Activated T-cell treated with anti-CD3 and anti-CD28 coated beads for 24 hours (primary cell): ENCODE measurements at regions not wholly inside any gene's neighbourhood (a gene's known extent, or its start where the extent isn't known, plus 50 kb on each side); places are given as distances from the start of the nearest gene placed in this dataset.
"Not testable (repeated sequence)": the region's sequence is repeated elsewhere in the genome, so short reads cannot be mapped to it uniquely, and the experiment has no call there.

ENCODE experiments used
- DNase-seq: peaks from one replicate; pipeline ENCODE4 v3.0.0-alpha.2; 2020; ENCODE audit warnings: low read depth

DNA sequence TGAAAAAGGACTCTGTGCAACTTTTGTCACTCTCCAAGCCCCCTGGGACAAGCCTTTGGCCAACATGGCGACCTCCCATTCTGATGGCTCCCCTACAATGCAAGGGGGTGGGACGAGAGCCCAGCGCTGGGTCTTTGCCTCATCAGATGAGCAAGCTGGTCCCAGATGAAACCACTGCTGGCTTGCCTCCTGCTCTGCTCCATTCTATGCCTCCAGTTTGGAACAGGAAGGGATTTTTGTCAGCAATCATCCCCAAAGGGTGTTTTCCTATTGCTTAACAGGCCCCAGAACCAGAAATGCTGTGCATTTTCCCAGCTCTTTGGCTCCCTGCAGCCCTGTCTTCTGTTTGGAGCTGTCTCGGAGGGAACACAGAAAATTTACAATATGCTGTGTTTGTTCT, 412.7 kb downstream of the MAFB start:
- no peak for DNase-seq

DNA sequence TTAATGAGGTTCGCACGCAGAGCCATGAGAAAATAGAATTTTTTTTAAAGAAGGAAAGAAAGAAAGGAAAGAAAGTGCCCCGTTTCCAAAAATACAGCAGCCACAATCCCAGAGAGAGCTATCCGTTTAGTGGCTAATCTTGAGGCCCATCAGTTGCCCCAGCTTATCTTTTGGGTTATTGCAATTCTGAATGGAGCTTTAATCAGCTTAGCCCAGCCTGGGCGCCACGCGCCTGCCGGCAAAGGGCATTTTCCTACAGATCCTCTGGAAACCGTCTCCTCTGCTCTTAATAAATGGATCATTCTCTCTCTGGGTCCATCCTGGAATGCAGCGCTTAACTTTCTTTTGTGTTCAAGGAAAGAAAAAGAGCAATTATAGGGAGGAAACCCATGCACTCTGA, 413.3 kb downstream of the MAFB start:
- no peak for DNase-seq

DNA sequence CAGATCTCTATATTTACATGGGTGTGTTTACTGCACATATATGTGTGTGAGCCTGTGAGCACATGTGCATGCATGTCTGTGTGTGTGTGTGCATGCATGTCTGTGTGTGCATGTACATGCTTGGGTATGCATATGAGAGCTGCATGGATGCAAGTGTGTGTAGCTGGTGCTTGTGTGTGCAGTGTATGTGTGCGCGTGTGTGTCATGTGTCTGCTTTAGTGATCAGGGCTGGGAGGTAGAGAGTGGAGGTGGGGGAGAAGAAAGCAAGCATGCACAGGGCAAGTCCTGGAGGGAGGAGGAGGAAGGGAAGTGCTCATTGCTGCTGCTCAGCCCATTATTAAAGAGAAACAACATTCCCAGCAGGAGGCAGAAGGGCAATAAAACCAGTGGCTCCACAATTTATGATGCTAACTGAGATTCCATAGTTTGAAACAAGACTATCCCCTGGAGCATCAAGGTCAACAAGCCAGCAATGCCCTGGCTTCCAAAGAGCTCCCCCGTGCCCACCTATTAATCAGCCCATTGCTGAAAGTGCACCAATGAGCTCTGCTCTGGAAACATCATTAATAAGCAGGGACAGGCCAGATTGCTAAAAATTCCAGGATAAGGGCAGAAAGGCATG, 414.0 kb downstream of the MAFB start:
- no peak for DNase-seq

DNA sequence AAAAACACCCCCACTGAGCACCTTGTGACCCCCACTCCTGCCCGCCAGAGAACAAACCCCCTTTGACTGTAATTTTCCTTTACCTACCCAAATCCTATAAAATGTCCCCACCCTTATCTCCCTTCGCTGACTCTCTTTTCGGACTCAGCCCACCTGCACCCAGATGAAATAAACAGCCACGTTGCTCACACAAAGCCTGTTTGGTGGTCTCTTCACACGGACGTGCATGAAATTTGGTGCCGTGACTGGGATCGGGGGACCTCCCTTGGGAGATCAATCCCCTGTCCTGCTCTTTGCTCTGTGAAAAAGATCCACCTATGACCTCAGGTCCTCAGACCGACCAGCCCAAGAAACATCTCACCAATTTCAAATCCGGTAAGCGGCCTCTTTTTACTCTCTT, 419.8 kb downstream of the MAFB start:
- DNase-seq = not testable (repeated sequence)

DNA sequence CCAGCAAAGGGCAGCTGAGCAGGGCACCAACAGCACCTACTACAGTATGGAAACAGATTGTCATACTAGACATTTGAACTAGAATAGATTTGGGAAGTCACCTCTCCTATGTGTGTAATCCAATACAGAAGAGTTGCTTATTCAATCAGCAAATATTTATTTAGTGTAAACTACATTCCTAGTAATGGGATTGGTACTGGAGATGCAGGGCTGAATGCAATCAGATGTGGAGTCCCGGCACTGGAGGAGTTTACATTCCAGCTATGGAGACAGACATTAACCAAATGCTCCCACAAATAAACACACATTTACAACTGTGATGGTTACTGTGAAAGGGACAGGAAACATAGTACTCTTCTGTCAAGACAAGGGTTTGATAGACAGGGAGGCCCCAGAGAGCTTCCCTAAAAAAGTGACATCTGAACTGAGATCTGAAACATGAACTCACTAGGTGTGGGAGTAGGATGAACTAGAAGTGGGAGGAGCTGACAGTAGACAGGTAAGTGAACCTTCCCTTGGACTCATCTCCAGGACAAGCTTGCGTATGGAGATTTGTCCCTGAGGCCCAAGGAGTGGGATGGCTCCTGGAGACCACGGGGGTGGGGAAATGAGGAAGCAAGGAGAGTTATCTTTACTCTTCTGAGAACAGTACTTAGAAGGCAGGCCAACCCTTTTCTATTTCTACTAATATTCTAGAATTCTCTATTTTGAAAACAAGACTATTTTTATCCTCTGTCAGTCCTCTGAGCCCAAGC, 420.5 kb downstream of the MAFB start:
- no peak for DNase-seq

DNA sequence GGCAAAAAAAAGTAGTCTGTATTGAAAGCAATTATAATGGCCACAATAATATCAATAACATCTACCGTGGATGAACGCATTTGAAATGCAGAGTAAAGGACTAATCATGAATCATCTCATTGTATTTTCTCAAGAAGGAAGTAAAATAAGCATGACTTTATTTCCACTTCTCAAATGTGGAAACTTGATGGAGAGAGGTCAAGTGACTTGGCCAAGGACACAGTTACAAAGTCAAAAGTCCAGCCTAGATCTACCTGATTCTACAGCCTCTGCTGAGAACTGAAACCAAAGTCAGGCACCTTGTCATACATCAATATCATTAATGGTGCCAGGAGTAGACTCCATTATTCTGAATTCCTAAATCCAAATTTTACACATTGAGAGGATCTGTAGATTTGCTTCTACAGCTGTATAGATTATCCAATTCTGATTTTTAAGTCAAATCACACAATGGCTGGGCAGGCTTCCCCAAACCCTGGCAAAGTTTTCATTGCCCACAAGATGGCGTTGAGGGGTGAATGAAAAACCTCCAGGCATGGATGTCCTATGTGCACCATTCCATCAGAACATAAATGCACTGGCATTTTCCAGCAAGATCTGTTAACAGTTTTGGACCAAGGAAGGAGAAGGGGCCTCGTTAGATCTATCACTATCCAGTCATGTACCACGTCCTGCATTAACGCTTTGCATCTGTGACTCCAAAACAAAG, 423.1 kb downstream of the MAFB start:
- DNase-seq = no peak

DNA sequence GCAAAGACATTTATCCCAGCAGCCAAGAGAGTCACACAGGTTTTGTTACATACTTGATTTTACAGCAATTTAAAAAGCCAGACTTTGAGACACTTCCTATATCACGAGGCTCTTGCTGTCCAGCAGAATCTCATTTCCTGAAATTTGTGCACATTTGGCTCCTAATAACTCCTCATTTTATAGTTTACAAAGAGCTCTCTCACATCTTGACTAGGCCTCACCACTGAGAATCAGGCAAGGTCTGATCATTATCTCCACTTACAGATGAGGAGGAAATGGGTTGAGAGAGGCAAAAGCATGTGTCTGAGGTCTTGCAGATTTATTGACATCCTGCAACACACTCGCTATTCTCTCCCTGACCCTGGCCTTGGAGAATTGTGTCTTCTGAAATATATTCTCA, 426.8 kb downstream of the MAFB start:
- DNase-seq = no peak

DNA sequence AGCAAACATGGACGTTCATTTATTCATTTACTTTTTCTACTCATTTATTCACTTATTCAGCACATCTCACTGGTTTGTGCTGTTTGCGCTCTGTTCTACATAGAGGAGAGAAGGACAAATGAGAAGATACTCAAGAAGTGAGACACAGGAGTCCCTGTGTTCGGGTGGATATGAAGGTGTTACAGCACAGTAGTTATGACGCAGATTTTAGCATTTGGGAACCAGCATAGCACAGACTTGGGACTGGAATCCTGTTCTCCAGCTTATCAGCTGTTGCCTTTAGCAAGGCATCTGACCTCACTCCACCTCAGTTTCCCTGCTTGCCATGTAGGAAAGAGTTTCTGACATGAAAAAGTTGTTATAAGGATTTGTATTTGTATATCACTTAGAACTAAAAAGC, 430.1 kb downstream of the MAFB start:
- no peak for DNase-seq

DNA sequence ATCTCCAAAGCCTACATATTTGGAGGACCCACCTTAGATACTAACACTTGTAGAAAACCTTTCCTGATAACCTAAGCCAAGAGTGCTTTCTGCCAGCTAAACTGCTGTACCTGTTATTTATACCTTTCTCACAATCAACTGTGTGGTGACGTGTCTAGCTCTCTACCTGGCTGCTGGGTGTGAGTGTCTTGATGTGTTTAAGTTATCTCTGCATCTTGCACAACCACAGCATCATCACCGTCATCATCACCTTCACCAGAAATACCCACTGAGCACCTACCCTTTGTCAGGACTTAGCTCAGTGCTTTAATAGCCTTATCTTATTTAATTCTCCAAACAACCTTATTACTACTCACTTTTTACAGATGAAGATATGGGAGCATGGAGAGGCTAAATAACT, 431.3 kb downstream of the MAFB start:
- no peak for DNase-seq

DNA sequence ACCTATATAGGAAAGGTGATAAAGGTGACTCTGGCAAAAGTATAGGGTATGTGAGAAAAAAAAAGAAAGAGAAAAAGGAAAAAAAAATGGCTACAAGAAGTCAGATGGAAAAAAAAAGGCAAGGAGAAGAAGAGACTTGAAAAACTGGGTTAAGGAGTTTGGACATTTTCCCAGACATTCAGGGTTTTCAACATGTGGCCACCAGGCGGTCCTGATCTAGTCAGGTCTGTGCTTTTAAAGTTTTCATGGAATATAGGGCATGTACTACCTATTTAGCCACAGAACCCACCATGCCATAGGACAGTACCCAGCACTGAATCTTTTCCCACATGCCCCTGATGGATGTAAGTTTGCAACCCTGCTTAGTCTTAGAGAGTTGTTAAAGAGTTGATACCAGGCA, 433.7 kb downstream of the MAFB start:
- DNase-seq = no peak

DNA sequence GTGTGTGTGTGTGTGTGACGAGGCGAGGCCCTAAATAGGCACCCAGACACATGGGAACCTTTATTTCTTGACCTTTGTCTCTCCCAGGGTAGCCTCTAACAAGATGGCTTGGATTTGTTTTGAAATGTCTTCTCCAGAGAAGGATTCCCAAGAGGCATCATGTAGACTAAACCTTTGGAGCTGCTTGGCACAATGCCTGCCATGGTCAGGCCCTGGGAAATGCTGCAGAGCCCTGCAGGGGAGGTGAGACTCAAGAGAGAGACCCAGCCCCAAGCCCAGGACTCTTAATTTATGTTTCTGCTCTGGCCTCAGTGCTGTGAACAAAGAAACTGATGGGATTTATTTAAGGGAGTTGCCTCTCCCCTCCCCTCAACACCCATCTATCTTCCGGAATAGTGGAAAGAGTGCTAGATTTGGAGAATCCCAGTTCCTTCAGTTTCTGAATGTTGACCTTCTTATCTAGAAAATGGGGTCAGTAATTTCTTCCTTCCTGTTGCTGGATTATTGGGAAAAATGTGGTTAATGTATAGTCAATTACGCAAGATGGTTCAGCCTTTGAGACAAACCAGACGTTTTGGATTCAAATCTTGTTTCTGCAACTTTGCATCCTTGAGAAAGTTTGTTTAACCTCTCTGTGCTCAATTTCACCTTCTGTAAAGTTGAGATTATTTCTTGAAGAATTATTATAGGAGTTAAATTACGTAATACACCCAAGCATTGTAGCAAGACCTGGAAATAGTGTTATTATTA, 434.8 kb downstream of the MAFB start:
- DNase-seq = no peak

DNA sequence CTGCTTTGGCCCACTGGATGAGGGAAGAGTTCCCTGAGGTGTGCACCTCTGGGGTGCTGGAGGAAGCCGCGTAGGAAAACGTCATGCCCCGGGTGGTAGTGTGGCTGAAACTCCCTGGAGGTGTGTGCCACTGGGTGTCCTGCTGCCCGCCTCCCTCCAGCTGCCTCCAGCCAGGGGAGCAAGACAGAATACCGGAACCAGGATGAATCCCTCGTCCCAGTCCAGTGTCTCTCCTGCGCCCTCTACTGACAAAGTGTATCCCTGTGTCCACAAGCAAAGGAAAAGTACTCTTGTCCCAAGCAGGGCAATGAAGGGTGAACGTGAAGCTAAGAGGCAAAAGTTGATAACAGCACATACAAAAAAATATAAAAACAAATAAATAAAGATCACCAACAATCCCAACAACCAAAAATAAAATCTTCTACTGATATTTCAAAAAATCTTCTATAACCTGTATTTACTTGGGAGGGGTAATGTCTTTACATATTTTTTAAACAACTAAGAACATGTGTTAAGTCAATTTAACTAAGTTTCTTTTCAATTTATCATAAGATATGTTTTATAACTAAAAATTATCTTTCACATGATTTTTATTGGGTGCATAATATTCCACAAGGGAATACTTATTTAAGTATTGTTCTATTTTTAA, 437.6 kb downstream of the MAFB start:
- no peak for DNase-seq

DNA sequence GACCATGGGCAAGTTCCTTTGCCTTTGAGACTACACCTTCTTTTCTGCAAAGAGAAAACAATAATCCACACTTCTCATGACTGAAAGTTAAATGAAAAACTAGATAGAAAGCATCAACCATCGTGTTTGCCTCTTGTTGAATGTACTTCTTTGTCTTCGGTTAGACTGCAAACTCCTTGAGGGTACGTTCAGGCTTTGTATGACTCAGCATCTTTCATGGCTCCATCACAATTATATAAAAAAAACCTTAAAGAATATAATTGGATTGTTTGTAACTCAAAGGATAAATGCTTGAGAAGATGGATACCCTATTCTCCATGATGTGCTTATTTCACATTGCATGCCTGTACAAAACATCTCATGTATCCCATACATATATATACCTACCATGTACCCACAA, 439.2 kb downstream of the MAFB start:
- no peak for DNase-seq

DNA sequence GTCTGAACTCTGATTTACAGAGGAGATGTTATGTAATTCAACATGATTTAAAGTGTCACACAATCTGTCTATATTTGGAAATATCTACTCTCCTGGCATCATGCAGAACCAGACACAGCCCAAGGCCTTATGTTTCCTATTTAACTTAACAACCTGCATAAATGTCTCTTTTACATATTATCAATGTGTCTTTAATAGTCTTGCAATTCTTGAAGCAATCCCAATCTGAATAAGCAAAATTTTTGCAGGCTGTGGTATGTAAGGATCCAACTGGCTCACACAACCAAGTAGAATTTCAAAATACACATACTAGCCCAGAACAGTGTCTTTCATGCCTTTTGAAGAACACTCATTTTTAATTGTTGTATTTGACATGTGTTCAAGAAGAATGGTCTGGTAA, 443.2 kb downstream of the MAFB start:
- DNase-seq = no peak

DNA sequence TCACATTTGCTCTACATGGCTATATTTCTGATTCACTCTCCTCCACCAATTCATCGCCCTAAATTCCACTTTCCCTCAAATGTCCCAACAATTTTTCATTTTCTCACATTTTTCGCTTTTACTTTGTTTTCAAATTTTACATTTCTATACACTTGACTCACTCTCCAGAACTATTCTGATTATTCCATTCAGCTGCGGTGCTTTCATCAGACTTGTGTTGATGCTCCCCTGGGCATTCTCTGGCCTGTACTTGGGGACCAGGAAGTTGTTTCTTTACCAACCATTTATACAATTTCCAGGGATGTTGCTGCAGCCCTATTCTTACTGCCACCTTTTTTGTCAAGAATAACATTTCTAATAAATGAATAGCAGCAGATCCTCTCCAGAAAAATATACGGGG, 444.8 kb downstream of the MAFB start:
- no peak for DNase-seq

DNA sequence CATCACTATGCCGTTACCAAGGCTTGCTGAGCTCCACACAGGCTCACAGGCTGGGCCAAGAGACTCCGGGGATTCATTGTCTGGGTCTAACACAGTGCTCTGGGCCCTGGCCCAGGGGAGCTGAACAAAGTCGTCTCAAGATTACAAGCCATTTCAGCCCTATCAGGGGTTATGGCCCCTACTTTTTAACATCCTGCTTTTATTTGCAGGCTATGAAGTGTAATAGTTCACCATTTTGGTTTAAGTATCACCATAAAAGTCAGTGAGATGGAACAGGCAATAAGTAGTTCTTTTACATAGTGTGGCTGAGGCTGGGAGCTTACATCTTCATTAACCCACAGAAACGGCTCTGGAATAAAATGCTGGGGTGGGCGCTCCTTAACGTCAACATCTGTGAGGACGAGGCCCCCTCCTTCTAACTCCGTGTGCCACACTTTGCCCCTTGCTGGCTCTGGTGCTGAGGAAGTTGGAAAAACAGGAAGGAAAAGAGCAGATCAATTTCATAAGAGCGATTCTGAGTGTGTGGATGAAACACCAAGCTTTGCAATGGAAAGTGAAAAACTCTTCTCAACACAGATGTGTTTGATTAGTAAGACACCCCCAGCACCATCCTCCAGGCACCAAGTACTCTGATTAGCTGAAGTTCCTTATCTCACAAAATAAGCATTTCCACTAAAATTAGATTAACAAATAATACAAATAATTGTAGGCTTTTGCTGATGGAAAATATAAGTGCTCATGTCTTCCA, 447.3 kb downstream of the MAFB start:
- no peak for DNase-seq

DNA sequence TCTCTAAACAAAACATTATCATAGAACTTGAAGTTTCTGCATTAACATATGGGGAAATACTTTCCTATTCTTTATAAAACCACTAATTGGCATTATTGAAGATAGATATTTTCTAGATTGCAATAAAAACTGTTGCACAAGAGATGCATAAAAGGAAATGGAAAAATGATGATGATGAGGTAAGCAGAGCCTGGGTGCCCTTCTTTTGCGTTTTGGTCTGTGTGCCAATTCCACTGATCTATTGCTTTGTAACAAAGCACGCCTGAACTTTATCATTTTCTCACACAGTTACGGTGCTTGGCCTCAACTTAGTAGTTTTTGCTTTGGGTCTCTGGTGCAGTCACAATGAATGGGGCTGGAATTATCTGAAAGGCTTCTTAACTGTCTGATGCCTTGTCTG, 450.5 kb downstream of the MAFB start:
- DNase-seq = no peak

DNA sequence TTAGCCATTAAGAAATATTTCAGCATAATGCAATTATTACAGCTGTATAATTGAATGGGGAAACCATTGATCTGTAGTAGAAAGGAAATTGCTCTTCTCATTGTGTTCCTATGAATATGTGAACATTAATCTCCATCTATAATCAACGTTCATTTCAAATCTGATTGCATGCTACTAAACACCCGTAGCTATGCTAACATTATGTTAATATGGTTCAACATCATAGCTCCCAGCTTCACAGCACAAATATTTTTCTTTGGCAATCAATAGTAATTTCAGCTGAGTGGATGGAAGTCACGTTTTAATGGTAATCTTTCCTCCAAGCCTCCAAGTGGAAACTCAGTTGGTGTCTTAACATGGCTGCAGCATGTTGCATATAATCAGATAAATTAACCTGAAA, 454.4 kb downstream of the MAFB start:
- no peak for DNase-seq

DNA sequence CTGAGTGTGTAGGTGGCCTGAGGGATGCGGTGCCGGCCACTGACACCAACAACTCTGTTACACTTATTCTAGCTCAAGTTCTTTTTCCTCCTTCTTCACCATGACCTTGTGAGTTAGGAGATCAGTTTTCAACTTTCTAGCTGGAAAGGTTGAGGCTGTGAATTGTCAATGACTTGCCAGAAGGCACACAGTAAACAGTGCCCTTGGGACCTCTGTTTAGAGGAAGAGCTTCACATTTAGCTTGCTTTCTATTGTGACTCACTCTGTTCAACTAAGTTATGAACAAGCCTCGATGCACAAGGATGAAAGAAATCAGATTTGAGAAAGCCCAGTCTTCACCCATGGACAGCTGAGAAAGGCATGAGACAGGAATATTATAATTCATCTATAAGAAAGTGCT, 455.6 kb downstream of the MAFB start:
- no peak for DNase-seq

DNA sequence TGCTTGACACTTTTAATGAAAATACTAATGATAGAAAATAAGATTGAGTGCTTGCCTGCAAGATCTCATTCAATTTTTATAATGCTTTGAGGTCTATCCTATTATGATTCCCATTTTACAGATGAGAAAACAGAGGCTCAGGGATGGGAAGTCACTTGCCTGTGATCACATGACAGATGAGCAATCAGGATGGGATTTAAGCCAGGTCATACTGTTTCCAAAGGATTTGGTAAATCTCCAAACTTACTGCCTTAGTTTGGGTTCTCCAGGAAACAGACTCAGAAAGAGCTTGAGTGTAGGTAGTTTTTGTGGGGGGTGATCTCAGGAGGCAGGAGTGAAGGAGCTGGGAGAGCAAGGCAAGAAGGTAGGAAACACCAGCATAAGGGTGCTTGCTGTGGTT, 456.3 kb downstream of the MAFB start:
- no peak for DNase-seq

DNA sequence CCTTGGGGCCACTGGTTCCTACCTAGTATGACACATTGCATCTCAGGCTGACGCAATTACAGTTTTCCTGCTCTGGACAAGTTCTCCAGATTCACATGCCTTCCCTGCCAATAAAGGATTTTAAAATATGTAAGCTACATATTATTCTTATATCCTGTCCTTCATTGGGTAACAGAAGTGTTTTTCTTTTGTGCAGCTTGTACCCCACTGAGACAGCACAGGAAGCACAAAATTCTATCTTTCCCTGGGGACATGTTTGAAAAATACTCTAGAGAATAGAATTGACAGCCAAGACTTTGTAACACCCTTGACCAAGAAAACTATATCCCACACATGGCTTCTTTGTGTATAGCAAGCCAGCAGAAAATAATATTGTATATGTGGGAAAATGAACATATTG, 456.8 kb downstream of the MAFB start:
- no peak for DNase-seq

DNA sequence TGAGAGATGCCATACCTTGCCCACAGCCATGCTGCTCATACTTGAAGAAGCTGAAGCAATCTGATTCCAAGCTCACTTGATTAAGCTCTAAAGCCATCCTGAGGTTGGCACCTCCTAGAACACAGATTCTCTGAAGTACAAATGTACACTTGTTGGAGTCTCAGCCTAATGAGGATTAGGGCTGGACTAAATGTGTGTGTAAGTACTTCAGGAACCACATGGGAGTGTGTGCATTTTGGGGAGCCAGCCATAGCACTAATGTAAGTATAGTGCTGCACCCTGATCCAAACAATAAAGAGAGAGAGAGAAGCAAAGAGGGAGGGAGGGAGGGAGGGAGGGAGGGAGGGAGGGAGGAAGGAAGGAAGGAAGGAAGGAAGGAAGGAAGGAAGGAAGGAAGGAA, 458.6 kb downstream of the MAFB start:
- DNase-seq = no peak
